IMR-90 (cell line): ENCODE measurements at regions not wholly inside any gene's neighbourhood (a gene's known extent, or its start where the extent isn't known, plus 50 kb on each side); places are given as distances from the start of the nearest gene placed in this dataset.

ENCODE experiments used
- ATAC-seq: fragments of 200-7000 bp; cut with Tn5 transposase; 2 replicates; pipeline ENCODE4 v1.9.1; 2020; ENCODE audit warnings: low read depth, mild to moderate bottlenecking, moderate library complexity
- BruUV-seq: library from RNA; stranded (reverse); fragments of 400-500 nt; replicated peaks from 2 replicates; lab custom pipeline; 2021; lab: Mats Ljungman, UMichigan
- CTCF ChIA-PET: fragments of 300-600 bp; formaldehyde crosslinking; extraction: SDS; loops from one replicate; lab custom pipeline; 2021; ENCODE audit warnings: antibody characterized with exemption; lab: Yijun Ruan, JAX
- POLR2A ChIA-PET: fragments of 300-600 bp; sonication (Branson Sonifier 250); formaldehyde crosslinking; loops from one replicate; lab custom pipeline; 2022; ENCODE audit warnings: antibody characterized with exemption; ENCODE audit not compliant: unreplicated experiment; lab: Charles Lee
- DNase-seq: peaks from one replicate; pipeline ENCODE4 v3.0.0; 2013
- H2AFZ ChIP-seq: replicated peaks from 2 replicates; pipeline ENCODE3; 2013; ENCODE audit warnings: low read length, mild to moderate bottlenecking; ENCODE audit not compliant: poor library complexity
- H2AK5ac ChIP-seq: 2 replicates; pipeline ENCODE4 v1.6.1; 2013; ENCODE audit warnings: low read depth, low read length, inconsistent platforms
- H2AK9ac ChIP-seq: replicated peaks from 2 replicates; pipeline ENCODE3; 2013; ENCODE audit warnings: mild to moderate bottlenecking, low read depth, low read length, moderate library complexity; ENCODE audit not compliant: poor library complexity
- H2BK120ac ChIP-seq: 2 replicates; pipeline ENCODE4 v1.6.1; 2013; ENCODE audit warnings: low read depth, low read length, inconsistent platforms
- H2BK15ac ChIP-seq: 3 replicates; pipeline ENCODE4 v1.6.1; 2013; ENCODE audit warnings: low read depth, low read length, inconsistent platforms
- H2BK20ac ChIP-seq: 2 replicates; pipeline ENCODE4 v1.6.1; 2013; ENCODE audit warnings: low read depth, mild to moderate bottlenecking, inconsistent platforms, low read length, moderate library complexity
- H2BK5ac ChIP-seq: 2 replicates; pipeline ENCODE4 v1.6.1; 2013; ENCODE audit warnings: mild to moderate bottlenecking, low read depth, low read length, inconsistent platforms; ENCODE audit not compliant: poor library complexity, severe bottlenecking
- H3K14ac ChIP-seq: replicated peaks from 2 replicates; pipeline ENCODE4 v1.6.1; 2013; ENCODE audit warnings: low read depth, low read length, inconsistent platforms
- H3K18ac ChIP-seq: 2 replicates; pipeline ENCODE4 v1.6.1; 2013; ENCODE audit warnings: low read depth, low read length, control low read depth
- H3K23ac ChIP-seq: 2 replicates; pipeline ENCODE4 v1.6.1; 2013; ENCODE audit warnings: low read depth, low read length, inconsistent platforms
- H3K27ac ChIP-seq: 2 replicates; pipeline ENCODE4 v1.5.1; 2013; ENCODE audit warnings: mild to moderate bottlenecking, control low read depth, low read length; ENCODE audit not compliant: insufficient read depth
- H3K27me3 ChIP-seq: 2 replicates; pipeline ENCODE4 v1.6.1; 2013; ENCODE audit warnings: low read length; ENCODE audit not compliant: control insufficient read depth, insufficient read depth
- H3K36me3 ChIP-seq: 2 replicates; pipeline ENCODE4 v1.6.1; 2013; ENCODE audit warnings: low read length, mixed read lengths; ENCODE audit not compliant: control insufficient read depth, insufficient read depth
- H3K4ac ChIP-seq: 2 replicates; pipeline ENCODE4 v1.6.1; 2013; ENCODE audit warnings: low read depth, low read length, inconsistent platforms
- H3K4me1 ChIP-seq: 2 replicates; pipeline ENCODE4 v1.6.1; 2013; ENCODE audit warnings: low read length, mixed read lengths; ENCODE audit not compliant: control insufficient read depth, insufficient read depth
- H3K4me2 ChIP-seq: 2 replicates; pipeline ENCODE4 v1.6.1; 2013; ENCODE audit warnings: low read depth, mild to moderate bottlenecking, control low read depth, low read length, moderate library complexity
- H3K4me3 ChIP-seq: 2 replicates; pipeline ENCODE4 v1.5.1; 2013; ENCODE audit warnings: low read depth, mild to moderate bottlenecking, control low read depth, low read length, moderate library complexity; ENCODE audit not compliant: insufficient read depth
- H3K56ac ChIP-seq: 2 replicates; pipeline ENCODE4 v1.6.1; 2013; ENCODE audit warnings: low read length, inconsistent platforms; ENCODE audit not compliant: insufficient read depth; ENCODE audit errors: extremely low read depth
- H3K79me1 ChIP-seq, 2 experiments: 2 replicates each; pipeline ENCODE4 v1.6.1; 2013; ENCODE audit warnings: low read length in 2 of 2, inconsistent platforms in 1 of 2, low read depth in 1 of 2
- H3K9ac ChIP-seq: 2 replicates; pipeline ENCODE4 v1.6.1; 2013; ENCODE audit warnings: low read depth, low read length, control low read depth
- H3K9me1 ChIP-seq: 2 replicates; pipeline ENCODE4 v1.6.1; 2013; ENCODE audit warnings: low read length, inconsistent platforms; ENCODE audit not compliant: insufficient read depth
- H3K9me3 ChIP-seq: 2 replicates; pipeline ENCODE4 v1.6.1; 2013; ENCODE audit warnings: low read length; ENCODE audit not compliant: control insufficient read depth, insufficient read depth
- H4K20me1 ChIP-seq: 2 replicates; pipeline ENCODE4 v1.6.1; 2013; ENCODE audit warnings: low read length, inconsistent platforms; ENCODE audit not compliant: insufficient read depth
- H4K5ac ChIP-seq: 2 replicates; pipeline ENCODE4 v1.6.1; 2013; ENCODE audit warnings: mild to moderate bottlenecking, low read depth, low read length, control low read depth
- H4K8ac ChIP-seq, 2 experiments: 2 replicates each; pipeline ENCODE4 v1.6.1; 2013; ENCODE audit warnings: low read depth in 2 of 2, low read length in 2 of 2, control low read depth in 1 of 2, inconsistent platforms in 1 of 2
- H4K91ac ChIP-seq: 2 replicates; pipeline ENCODE4 v1.6.1; 2013; ENCODE audit warnings: low read depth, low read length, inconsistent platforms; ENCODE audit not compliant: insufficient read depth
- BHLHE40 ChIP-seq: fragments of 150-350 bp; IDR thresholded peaks from 2 replicates; pipeline ENCODE4 v1.6.1; 2016; ENCODE audit warnings: mild to moderate bottlenecking, low read depth, low read length
- ELK1 ChIP-seq: fragments of 150-350 bp; IDR thresholded peaks from 2 replicates; pipeline ENCODE4 v1.6.1; 2016; ENCODE audit warnings: low read depth, mild to moderate bottlenecking, low read length, moderate library complexity, borderline replicate concordance
- MAZ ChIP-seq: IDR thresholded peaks from 2 replicates; pipeline ENCODE4 v1.6.1; 2012; ENCODE audit warnings: low read depth, mild to moderate bottlenecking, low read length, improper control_type of control experiment, moderate library complexity, borderline replicate concordance
- MXI1 ChIP-seq: IDR thresholded peaks from 2 replicates; pipeline ENCODE4 v1.6.1; 2012; ENCODE audit warnings: low read depth, mild to moderate bottlenecking, low read length, moderate library complexity, borderline replicate concordance
- RAD21 ChIP-seq: IDR thresholded peaks from 2 replicates; pipeline ENCODE4 v1.6.1; 2012; ENCODE audit warnings: low read length, improper control_type of control experiment
- RFX5 ChIP-seq: IDR thresholded peaks from 2 replicates; pipeline ENCODE4 v1.8.0; 2012; ENCODE audit warnings: low read depth, mild to moderate bottlenecking, low read length, moderate library complexity
- dilution Hi-C: fragments of 300-500 bp; cut with HindIII; formaldehyde crosslinking; loops from one replicate; pipeline ENCODE4 v1.14.3; 2018; ENCODE audit warnings: low sequenced_read_pairs; ENCODE audit not compliant: unreplicated experiment
- in situ Hi-C: fragments of 300-500 bp; cut with MboI; formaldehyde crosslinking; loops from 3 replicates; pipeline ENCODE4 v1.14.3; 2019; ENCODE audit warnings: low sequenced_read_pairs, inconsistent platforms, mixed read lengths
- intact Hi-C: fragments of 100-400 bp; cut with micrococcal nuclease; formaldehyde crosslinking; loops from 2 replicates; pipeline ENCODE4 v1.10.0; 2022

DNA sequence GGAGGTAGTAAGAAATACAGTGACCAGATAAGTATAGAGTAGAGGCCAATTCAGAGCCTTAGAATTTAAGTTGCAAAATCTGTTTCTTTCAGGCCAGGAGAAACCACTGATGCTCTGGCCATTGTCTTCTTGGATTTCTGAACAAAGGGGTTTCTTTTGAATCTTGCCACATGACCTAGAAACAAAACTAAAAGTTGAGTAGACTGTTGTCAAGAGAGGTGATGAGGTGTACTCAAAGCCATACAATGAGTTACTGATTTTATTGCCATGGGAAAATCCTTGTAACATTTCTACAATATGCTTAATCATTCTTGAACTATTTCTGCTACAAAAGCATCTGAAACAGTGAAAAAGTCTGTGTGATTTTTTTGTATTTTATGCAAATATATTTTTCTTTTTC is 881.3 kb downstream of the CDH11 start:
- Histone ChIP-seq H3K9me1 (no peaks in the 10 kb centered on the region), H3K4ac (no peak overlapping the region), H4K5ac (no peak overlapping the region), H3K4me3 (no peak overlapping the region), H3K4me1 (no peaks in the 10 kb centered on the region), H2AFZ (no peak overlapping the region), H4K91ac (no peak overlapping the region), H2BK5ac (no peak overlapping the region), H3K4me2 (no peak overlapping the region), H3K27ac (no peak overlapping the region), H3K79me1 (no peaks in the 10 kb centered on the region), H2AK5ac (no peak overlapping the region), H3K56ac (no peak overlapping the region), H3K23ac (no peak overlapping the region), H2BK20ac (no peak overlapping the region), H4K20me1 (no peaks in the 10 kb centered on the region), H3K9me3 (no peaks in the 10 kb centered on the region), H2BK120ac (no peak overlapping the region), H3K18ac (no peak overlapping the region), H3K9ac (no peak overlapping the region), H3K14ac (no peak overlapping the region), H2BK15ac (no peak overlapping the region), H2AK9ac (no peak overlapping the region), H4K8ac (no peak overlapping the region), H3K27me3 (no peaks in the 10 kb centered on the region), H3K36me3 (no peaks in the 10 kb centered on the region)
- no peak for TF ChIP-seq ELK1
- no peak for TF ChIP-seq RAD21
- no peak for TF ChIP-seq MXI1
- no peak for TF ChIP-seq BHLHE40
- TF ChIP-seq MAZ = no peak
- TF ChIP-seq RFX5 = no peak
- ChIA-PET CTCF (no interaction called here), POLR2A (no interaction called here)
- ATAC-seq (no peak), DNase-seq (no peak)
- in situ Hi-C loops = no loop called here
- dilution Hi-C loops = no loop called here
- intact Hi-C loops = no loop called here
- no TSS peak for BruUV-seq
